ENCODE measurements at regions not wholly inside any gene's neighbourhood (a gene's known extent, or its start where the extent isn't known, plus 50 kb on each side); places are given as distances from the start of the nearest gene placed in this dataset.

GRCh38 chr7:46838463-46838862 lies 743.4 kb downstream of the TNS3 start:
- H3K4me3 ChIP-seq (ENCODE audit: low read depth, low read length) = no peak overlapping the region
- no peaks in the 10 kb centered on the region for H3K4me1 ChIP-seq
- DNase-seq = no peak
- H3K27me3 ChIP-seq = no peaks in the 10 kb centered on the region
- TF ChIP-seq CTCF (IDR thresholded peaks at IDR 0.05; ENCODE audit: low read depth, low read length) = no peak
- H3K36me3 ChIP-seq = no peaks in the 10 kb centered on the region
- H3K9me3 ChIP-seq = no peaks in the 10 kb centered on the region

- no peak overlapping the region for H3K4me3 ChIP-seq (ENCODE audit: low read depth, low read length)
- no peak for DNase-seq
- H3K4me1 ChIP-seq = no peaks in the 10 kb centered on the region
- no peaks in the 10 kb centered on the region for H3K9me3 ChIP-seq
- H3K36me3 ChIP-seq = no peaks in the 10 kb centered on the region
- H3K27me3 ChIP-seq = no peaks in the 10 kb centered on the region
- no peak for TF ChIP-seq CTCF (IDR thresholded peaks at IDR 0.05; ENCODE audit: low read depth, low read length)
These were observed 746.4 kb downstream of the TNS3 start for GRCh38 chr7:46835556-46835955.

GRCh38 chr7:46834921-46835320 lies 747.0 kb downstream of the TNS3 start:
- no peaks in the 10 kb centered on the region for H3K27me3 ChIP-seq
- H3K36me3 ChIP-seq = no peaks in the 10 kb centered on the region
- H3K9me3 ChIP-seq = no peaks in the 10 kb centered on the region
- no peak overlapping the region for H3K4me3 ChIP-seq (ENCODE audit: low read depth, low read length)
- no peak for TF ChIP-seq CTCF (IDR thresholded peaks at IDR 0.05; ENCODE audit: low read depth, low read length)
- no peaks in the 10 kb centered on the region for H3K4me1 ChIP-seq
- DNase-seq = no peak

- no peaks in the 10 kb centered on the region for H3K36me3 ChIP-seq
- no peaks in the 10 kb centered on the region for H3K9me3 ChIP-seq
- DNase-seq = no peak
- H3K27me3 ChIP-seq = no peaks in the 10 kb centered on the region
- no peak for TF ChIP-seq CTCF (IDR thresholded peaks at IDR 0.05; ENCODE audit: low read depth, low read length)
- no peak overlapping the region for H3K4me3 ChIP-seq (ENCODE audit: low read depth, low read length)
- no peaks in the 10 kb centered on the region for H3K4me1 ChIP-seq
These were observed 748.7 kb downstream of the TNS3 start for GRCh38 chr7:46833197-46833596.

GRCh38 chr7:46832136-46832535 lies 749.8 kb downstream of the TNS3 start:
- TF ChIP-seq CTCF (IDR thresholded peaks at IDR 0.05; ENCODE audit: low read depth, low read length) = no peak
- Histone ChIP-seq H3K27me3 (no peaks in the 10 kb centered on the region), H3K4me3 (ENCODE audit: low read depth, low read length) (no peak overlapping the region), H3K4me1 (no peaks in the 10 kb centered on the region), H3K9me3 (no peaks in the 10 kb centered on the region), H3K36me3 (no peaks in the 10 kb centered on the region)
- no peak for DNase-seq

- no peak for TF ChIP-seq CTCF (IDR thresholded peaks at IDR 0.05; ENCODE audit: low read depth, low read length)
- Histone ChIP-seq H3K36me3 (no peaks in the 10 kb centered on the region), H3K4me3 (ENCODE audit: low read depth, low read length) (no peak overlapping the region), H3K9me3 (no peaks in the 10 kb centered on the region), H3K27me3 (no peaks in the 10 kb centered on the region), H3K4me1 (no peaks in the 10 kb centered on the region)
- no peak for DNase-seq
These were observed 762.1 kb downstream of the TNS3 start for GRCh38 chr7:46819819-46820218.

All from BE2C (cell line).